H1 (cell line): ENCODE measurements at regions not wholly inside any gene's neighbourhood (a gene's known extent, or its start where the extent isn't known, plus 50 kb on each side); places are given as distances from the start of the nearest gene placed in this dataset.

ENCODE experiments used
- CTCF ChIA-PET: fragments of 300-600 bp; sonication (Branson Sonifier 250); formaldehyde crosslinking; loops from one replicate; lab custom pipeline; 2021; ENCODE audit not compliant: partially characterized antibody; lab: Charles Lee
- POLR2A ChIA-PET: fragments of 300-600 bp; sonication (Branson Sonifier 250); formaldehyde crosslinking; loops from one replicate; lab custom pipeline; 2021; ENCODE audit warnings: inconsistent platforms; ENCODE audit not compliant: partially characterized antibody; lab: Charles Lee
- DNase-seq, 2 experiments: peaks; one replicate each; pipeline versions ENCODE4 v3.0.0 to v3.0.0-alpha.2; 2010 to 2022; ENCODE audit warnings: low spot score in 2 of 2, low read depth in 1 of 2, mixed read lengths in 1 of 2
- FAIRE-seq: peaks from 2 replicates; lab custom pipeline; 2011; peaks lifted over from hg19 to GRCh38; lab: Jason Lieb, UNC
- H2AFZ ChIP-seq: 2 replicates; pipeline ENCODE4 v1.8.1; 2012; ENCODE audit warnings: low read length, inconsistent platforms
- H2AK5ac ChIP-seq: 2 replicates; pipeline ENCODE4 v1.6.1; 2013; ENCODE audit warnings: low read depth, low read length
- H2BK120ac ChIP-seq: replicated peaks from 2 replicates; pipeline ENCODE3; 2013; ENCODE audit warnings: low read depth, low read length, inconsistent platforms
- H2BK12ac ChIP-seq: 2 replicates; pipeline ENCODE4 v1.6.1; 2013; ENCODE audit warnings: low read depth, low read length
- H2BK15ac ChIP-seq: 2 replicates; pipeline ENCODE4 v1.6.1; 2013; ENCODE audit warnings: low read length
- H2BK20ac ChIP-seq: 2 replicates; pipeline ENCODE4 v1.6.1; 2013; ENCODE audit warnings: low read length
- H2BK5ac ChIP-seq: 2 replicates; pipeline ENCODE4 v1.6.1; 2013; ENCODE audit warnings: low read depth, low read length
- H3K14ac ChIP-seq: 2 replicates; pipeline ENCODE4 v1.6.1; 2013; ENCODE audit warnings: inconsistent platforms; ENCODE audit not compliant: insufficient read length
- H3K18ac ChIP-seq: 2 replicates; pipeline ENCODE4 v1.6.1; 2013; ENCODE audit warnings: low read length; ENCODE audit errors: extremely low read depth
- H3K23ac ChIP-seq: 2 replicates; pipeline ENCODE4 v1.6.1; 2013; ENCODE audit warnings: inconsistent platforms; ENCODE audit not compliant: insufficient read length
- H3K23me2 ChIP-seq: 2 replicates; pipeline ENCODE4 v1.6.1; 2013; ENCODE audit warnings: low read depth, low read length
- H3K27ac ChIP-seq: 2 replicates; pipeline ENCODE4 v1.6.1; 2011; ENCODE audit warnings: low read depth, low read length, inconsistent platforms
- H3K27me3 ChIP-seq, 4 experiments: replicated peaks in 1 of 4; 1 replicate in 1 of 4; 2 replicates in 3 of 4; pipeline versions ENCODE4 v1.6.1 to v1.8.1; 2011 to 2013; ENCODE audit warnings: low read length in 3 of 4, mild to moderate bottlenecking in 3 of 4, inconsistent platforms in 2 of 4, mixed read lengths in 2 of 4, moderate library complexity in 1 of 4; ENCODE audit not compliant: control insufficient read depth in 3 of 4, insufficient read depth in 3 of 4; ENCODE audit errors: extremely low read depth in 1 of 4
- H3K36me3 ChIP-seq, 4 experiments: 2 replicates each; pipeline versions ENCODE4 v1.6.1 to v1.8.1; 2011 to 2013; ENCODE audit warnings: mild to moderate bottlenecking in 4 of 4, low read length in 3 of 4, moderate library complexity in 2 of 4, control low read depth in 1 of 4, inconsistent platforms in 1 of 4; ENCODE audit not compliant: insufficient read depth in 4 of 4, control insufficient read depth in 2 of 4
- H3K4ac ChIP-seq: replicated peaks from 2 replicates; pipeline ENCODE3; 2013; ENCODE audit warnings: low read length, low read depth, mixed read lengths, inconsistent platforms; ENCODE audit not compliant: insufficient read length
- H3K4me1 ChIP-seq, 4 experiments: replicated peaks in 1 of 4; 1 replicate in 1 of 4; 2 replicates in 3 of 4; pipeline versions ENCODE4 v1.6.1 to v1.8.1; 2011 to 2013; ENCODE audit warnings: low read length in 3 of 4, inconsistent platforms in 2 of 4, mixed read lengths in 1 of 4; ENCODE audit not compliant: insufficient read depth in 4 of 4, control insufficient read depth in 3 of 4
- H3K4me2 ChIP-seq, 2 experiments: 2 replicates each; pipeline versions ENCODE4 v1.6.1 to v1.8.1; 2011 to 2013; ENCODE audit warnings: low read depth in 2 of 2, low read length in 2 of 2, control low read depth in 1 of 2, inconsistent platforms in 1 of 2, mild to moderate bottlenecking in 1 of 2; ENCODE audit not compliant: insufficient read depth in 1 of 2
- H3K4me3 ChIP-seq, 4 experiments: fragments of 200-600, 300-600 bp in 1 of 4; sonication (generic), shearing (Covaris generic), sonication (Bioruptor Twin) in 1 of 4; 2 replicates each; pipeline versions ENCODE4 v1.5.1 to v1.8.1; 2011 to 2016; ENCODE audit warnings: low read length in 4 of 4, low read depth in 3 of 4, control low read depth in 2 of 4, inconsistent platforms in 2 of 4, mild to moderate bottlenecking in 2 of 4, mixed read lengths in 1 of 4, moderate library complexity in 1 of 4; ENCODE audit not compliant: insufficient read depth in 2 of 4; ENCODE audit errors: extremely low read depth in 1 of 4
- H3K56ac ChIP-seq: replicated peaks from 2 replicates; pipeline ENCODE3; 2013; ENCODE audit warnings: low read depth, mild to moderate bottlenecking, mixed read lengths, low read length, inconsistent platforms; ENCODE audit not compliant: insufficient read length
- H3K79me1 ChIP-seq: 2 replicates; pipeline ENCODE4 v1.6.1; 2013; ENCODE audit warnings: low read depth, low read length, control low read depth
- H3K79me2 ChIP-seq, 2 experiments: 2 replicates each; pipeline versions ENCODE4 v1.6.1 to v1.8.1; 2012 to 2013; ENCODE audit warnings: low read length in 2 of 2, mild to moderate bottlenecking in 2 of 2, inconsistent platforms in 1 of 2; ENCODE audit not compliant: insufficient read depth in 2 of 2, control insufficient read depth in 1 of 2
- H3K9ac ChIP-seq, 4 experiments: replicated peaks in 1 of 4; 1 replicate in 1 of 4; 2 replicates in 3 of 4; pipeline versions ENCODE4 v1.6.1 to v1.8.1; 2011 to 2013; ENCODE audit warnings: low read depth in 3 of 4, low read length in 3 of 4, control low read depth in 2 of 4, mild to moderate bottlenecking in 2 of 4, moderate library complexity in 2 of 4, inconsistent platforms in 1 of 4; ENCODE audit errors: extremely low read depth in 1 of 4
- H3K9me3 ChIP-seq, 2 experiments: 2 replicates each; pipeline versions ENCODE4 v1.6.1 to v1.8.1; 2012 to 2013; ENCODE audit warnings: mild to moderate bottlenecking in 2 of 2, moderate library complexity in 2 of 2, control low read depth in 1 of 2, inconsistent platforms in 1 of 2, low read depth in 1 of 2, low read length in 1 of 2, mixed read lengths in 1 of 2; ENCODE audit not compliant: insufficient read depth in 2 of 2
- H4K20me1 ChIP-seq, 2 experiments: replicated peaks in 1 of 2; 2 replicates each; pipeline versions ENCODE3 to v1.8.1; 2011 to 2013; ENCODE audit warnings: inconsistent platforms in 2 of 2, low read length in 2 of 2, mild to moderate bottlenecking in 1 of 2; ENCODE audit not compliant: insufficient read depth in 2 of 2, control insufficient read depth in 1 of 2
- H4K5ac ChIP-seq: 2 replicates; pipeline ENCODE4 v1.6.1; 2013; ENCODE audit warnings: low read length, low read depth, mixed read lengths, inconsistent platforms; ENCODE audit not compliant: insufficient read length
- H4K8ac ChIP-seq: 2 replicates; pipeline ENCODE4 v1.8.0; 2013; ENCODE audit warnings: mild to moderate bottlenecking, moderate library complexity, low read length, inconsistent platforms; ENCODE audit not compliant: insufficient read depth; ENCODE audit errors: extremely low read depth
- H4K91ac ChIP-seq: replicated peaks from 2 replicates; pipeline ENCODE3; 2013; ENCODE audit warnings: low read length, mixed read lengths, inconsistent platforms; ENCODE audit not compliant: insufficient read length
- BACH1 ChIP-seq: IDR thresholded peaks from 2 replicates; pipeline ENCODE4 v1.6.1; 2012; ENCODE audit warnings: low read length, improper control_type of control experiment
- CBX8 ChIP-seq: fragments of 300-800, 300-1000 bp; sonication (generic); IDR thresholded peaks from 2 replicates; pipeline ENCODE4 v1.7.1; 2016; ENCODE audit warnings: low read depth, low read length, borderline replicate concordance
- CEBPB ChIP-seq: IDR thresholded peaks from 2 replicates; pipeline ENCODE4 v1.6.1; 2012; ENCODE audit warnings: low read depth, low read length
- CHD1 ChIP-seq: IDR thresholded peaks from 2 replicates; pipeline ENCODE4 v1.6.1; 2012; ENCODE audit warnings: low read depth, low read length, improper control_type of control experiment
- EP300 ChIP-seq, 2 experiments: IDR thresholded peaks; 1 replicate in 1 of 2; 2 replicates in 1 of 2; pipeline ENCODE4 v1.6.1; 2011 to 2012; ENCODE audit warnings: low read depth in 2 of 2, low read length in 2 of 2, mild to moderate bottlenecking in 2 of 2, borderline replicate concordance in 1 of 2, inconsistent platforms in 1 of 2, moderate library complexity in 1 of 2
- NANOG ChIP-seq: IDR thresholded peaks from 2 replicates; pipeline ENCODE4 v1.6.1; 2011; ENCODE audit warnings: low read length, low read depth, mild to moderate bottlenecking, inconsistent platforms; ENCODE audit not compliant: insufficient read depth, poor library complexity, severe bottlenecking
- NRF1 ChIP-seq: IDR thresholded peaks from 2 replicates; pipeline ENCODE4 v1.6.1; 2011; ENCODE audit warnings: mild to moderate bottlenecking, low read depth, low read length, improper control_type of control experiment
- POLR2A ChIP-seq, 2 experiments: IDR thresholded peaks; 1 replicate in 1 of 2; 2 replicates in 1 of 2; pipeline ENCODE4 v1.6.1; 2011; ENCODE audit warnings: low read depth in 2 of 2, low read length in 2 of 2, mild to moderate bottlenecking in 2 of 2; ENCODE audit errors: control extremely low read depth in 1 of 2
- RXRA ChIP-seq: IDR thresholded peaks from 2 replicates; pipeline ENCODE4 v1.6.1; 2011; ENCODE audit warnings: low read depth, mild to moderate bottlenecking, low read length, moderate library complexity; ENCODE audit not compliant: insufficient read depth
- SIX5 ChIP-seq: IDR thresholded peaks from 2 replicates; pipeline ENCODE4 v1.6.1; 2011; ENCODE audit warnings: mild to moderate bottlenecking, low read depth, low read length
- TAF7 ChIP-seq: optimal IDR thresholded peaks from 2 replicates; pipeline ENCODE3; 2011; ENCODE audit warnings: low read depth, mild to moderate bottlenecking, inconsistent platforms, low read length, moderate library complexity, borderline replicate concordance
- WGBS, 2 experiments: shearing (Covaris generic) in 1 of 2; methylation state at CpG; one replicate each; pipeline versions ENCODE4 v1.1.6 to v1.1.7; 2013 to 2015; ENCODE audit warnings: low lambda C conversion rate in 2 of 2, mixed read lengths in 2 of 2, inconsistent platforms in 1 of 2, low coverage in 1 of 2, missing lambda C conversion rate in 1 of 2; ENCODE audit not compliant: insufficient replicate concordance in 2 of 2, insufficient coverage in 1 of 2, insufficient read length in 1 of 2; ENCODE audit errors: extremely low coverage in 1 of 2, missing lambda C conversion rate in 1 of 2; 5-methylcytosine and 5-hydroxymethylcytosine counted together

- H3K4me1 ChIP-seq, result peaks cover 3 to 22% (median 11%) of the 10 kb centered on the region in 4 experiments; a peak in 5 of 7 replicates
- H2BK120ac ChIP-seq, result no peak overlapping the region
- no peak overlapping the region for H2BK20ac ChIP-seq
- no peak overlapping the region for H4K8ac ChIP-seq
- no peaks in the 10 kb centered on the region for H3K79me2 ChIP-seq
- H3K14ac ChIP-seq, result no peak overlapping the region
- H3K4ac ChIP-seq, result no peak overlapping the region
- H3K27ac ChIP-seq, result no peak overlapping the region
- H2BK5ac ChIP-seq, result no peak overlapping the region; the same call in 1 of the 2 replicates
- POLR2A ChIA-PET, result no interaction called here
- H2BK15ac ChIP-seq, result no peak overlapping the region
- no peaks in the 10 kb centered on the region for H3K79me1 ChIP-seq
- CTCF ChIA-PET, result interaction anchor here (0.9 to 1.7 kb wide), 2 partner anchors 232 to 239 kb away, joined by 3 to 4 read pairs; no protein-coding TSS in a partner anchor
- DNase-seq (no peak), FAIRE-seq (no peak)
- no peaks in the 10 kb centered on the region for H3K36me3 ChIP-seq
- H3K27me3 ChIP-seq, result no peaks in the 10 kb centered on the region
- H4K5ac ChIP-seq, result no peak overlapping the region
- no peak overlapping the region for H2BK12ac ChIP-seq
- H3K9me3 ChIP-seq, result no peaks in the 10 kb centered on the region
- H3K23ac ChIP-seq, result no peak overlapping the region
- 25% methylated on average over 3 of the region's 3 CpGs; no CpG with 5 or more reads in 1 of the 2 experiments for WGBS, 2 experiments
- H3K18ac ChIP-seq, result no peak overlapping the region
- peak overlapping the region; percentile 11 to 13; a peak in 1 of 4 replicates for H3K4me2 ChIP-seq
- no peak overlapping the region for H2AFZ ChIP-seq
- H3K4me3 ChIP-seq, result peak overlapping the region in 1 of 4 experiments; percentile 1; a peak in 1 of 8 replicates
- no peak overlapping the region for H4K91ac ChIP-seq
- H3K9ac ChIP-seq, result no peak overlapping the region
- no peak overlapping the region for H3K56ac ChIP-seq
- H4K20me1 ChIP-seq, result no peaks in the 10 kb centered on the region
- no peaks in the 10 kb centered on the region for H3K23me2 ChIP-seq
- no peak overlapping the region for H2AK5ac ChIP-seq
- TF ChIP-seq SIX5 (no peak), CHD1 (no peak), EP300 (IDR thresholded peaks at IDR 0.05; ENCODE audit: borderline replicate concordance in 1 of 2, low read depth in 2 of 2, low read length in 2 of 2) (no peak), NANOG (peak; percentile 58), CBX8 (no peak), RXRA (no peak), TAF7 (no peak), BACH1 (no peak), CEBPB (no peak), NRF1 (no peak), POLR2A (IDR thresholded peaks at IDR 0.05; ENCODE audit: control extremely low read depth in 1 of 2, low read depth in 2 of 2, low read length in 2 of 2) (no peak)
These were observed 229.0 kb downstream of the SOX2 start for GRCh38 chr3:181940703-181941102.
